Muscle of arm (tissue), 1 donor: ENCODE measurements at regions not wholly inside any gene's neighbourhood (a gene's known extent, or its start where the extent isn't known, plus 50 kb on each side); places are given as distances from the start of the nearest gene placed in this dataset.

Experiments used
- DNase-seq: peaks from one replicate; pipeline ENCODE4 v3.0.0-alpha.2; 2013

GRCh38 chr11:16440136-16440535 lies 83.8 kb upstream of the SOX6 start:
- DNase-seq: no peak

- no peak for DNase-seq
Observed at GRCh38 chr11:16434036-16434435, 77.7 kb upstream of the SOX6 start.

- no peak for DNase-seq
Observed at GRCh38 chr11:16430674-16431073, 74.3 kb upstream of the SOX6 start.

- DNase-seq: no peak
Observed at GRCh38 chr11:16421826-16422225, 65.5 kb upstream of the SOX6 start.

GRCh38 chr11:16418428-16419097 lies 62.2 kb upstream of the SOX6 start:
- no peak for DNase-seq

- no peak for DNase-seq
Observed at GRCh38 chr11:16412525-16413172, 56.3 kb upstream of the SOX6 start.

GRCh38 chr11:16410479-16410878 lies 54.1 kb upstream of the SOX6 start:
- DNase-seq: no peak

GRCh38 chr11:16408619-16409018 lies 52.3 kb upstream of the SOX6 start:
- no peak for DNase-seq

- DNase-seq: no peak
Observed at GRCh38 chr11:16406226-16406625, 49.9 kb upstream of the SOX6 start.
